CD4-positive, alpha-beta T cell (primary cell): ENCODE measurements at regions not wholly inside any gene's neighbourhood (a gene's known extent, or its start where the extent isn't known, plus 50 kb on each side); places are given as distances from the start of the nearest gene placed in this dataset.

ENCODE experiments used
- ATAC-seq: fragments of 200-7000 bp; cut with Tn5 transposase; one replicate; pipeline ENCODE4 v1.10.0; 2022; ENCODE audit warnings: mild to moderate bottlenecking; ENCODE audit not compliant: poor library complexity
- CTCF ChIA-PET: fragments of 350-600 bp; sonication (Branson Sonifier 250); formaldehyde crosslinking; loops from one replicate; lab custom pipeline; 2021; ENCODE audit warnings: antibody characterized with exemption, inconsistent platforms; lab: Charles Lee
- POLR2A ChIA-PET: fragments of 350-600 bp; sonication (Branson Sonifier 250); formaldehyde crosslinking; loops from one replicate; lab custom pipeline; 2021; ENCODE audit warnings: antibody characterized with exemption, inconsistent platforms; lab: Charles Lee
- DNase-seq, 14 experiments: peaks; one replicate each; pipeline ENCODE4 v3.0.0-alpha.2; 2013 to 2020; ENCODE audit warnings: mixed read lengths in 2 of 14
- H3K27ac ChIP-seq, 2 donors: one replicate each; pipeline versions ENCODE4 v1.5.1 to v1.7.0; 2013; ENCODE audit warnings: low read length in 2 of 2, low read depth in 1 of 2, mild to moderate bottlenecking in 1 of 2
- H3K27me3 ChIP-seq, 2 experiments: 1 replicate in 1 of 2; 2 replicates in 1 of 2; pipeline versions ENCODE4 v1.6.1 to v1.7.0; 2013; ENCODE audit warnings: low read length in 2 of 2, control low read depth in 1 of 2, mild to moderate bottlenecking in 1 of 2, moderate library complexity in 1 of 2; ENCODE audit not compliant: insufficient read depth in 2 of 2, control insufficient read depth in 1 of 2
- H3K36me3 ChIP-seq: one replicate; pipeline ENCODE4 v1.6.1; 2013; ENCODE audit warnings: low read length, control low read depth; ENCODE audit not compliant: insufficient read depth
- H3K4me1 ChIP-seq: one replicate; pipeline ENCODE4 v1.6.1; 2013; ENCODE audit warnings: low read length, control low read depth; ENCODE audit not compliant: insufficient read depth
- H3K4me3 ChIP-seq: one replicate; pipeline ENCODE4 v1.5.1; 2013; ENCODE audit warnings: mild to moderate bottlenecking, low read length, moderate library complexity
- H3K9me3 ChIP-seq, 2 experiments: 1 replicate in 1 of 2; 2 replicates in 1 of 2; pipeline versions ENCODE4 v1.6.1 to v1.7.0; 2013; ENCODE audit warnings: low read length in 2 of 2, mild to moderate bottlenecking in 2 of 2, control low read depth in 1 of 2, moderate library complexity in 1 of 2; ENCODE audit not compliant: control insufficient read depth in 1 of 2, insufficient read depth in 1 of 2
- H3K27ac Mint-ChIP-seq: one replicate; pipeline ENCODE4 v1.8.0; 2020; ENCODE audit warnings: mixed read lengths
- H3K27me3 Mint-ChIP-seq: one replicate; pipeline ENCODE4 v1.8.0; 2021; ENCODE audit warnings: mixed read lengths
- H3K36me3 Mint-ChIP-seq: one replicate; pipeline ENCODE4 v1.8.0; 2021; ENCODE audit warnings: low read depth, mixed read lengths
- H3K4me1 Mint-ChIP-seq: one replicate; pipeline ENCODE4 v1.8.0; 2021; ENCODE audit warnings: low read depth, mixed read lengths
- H3K4me3 Mint-ChIP-seq: one replicate; pipeline ENCODE4 v1.8.0; 2020; ENCODE audit warnings: mild to moderate bottlenecking, mixed read lengths
- H3K9me3 Mint-ChIP-seq: one replicate; pipeline ENCODE4 v1.8.0; 2020; ENCODE audit warnings: mixed read lengths
- intact Hi-C, 2 experiments: fragments of 100-400 bp; cut with DNase I in 1 of 2; cut with micrococcal nuclease in 1 of 2; formaldehyde crosslinking; loops; one replicate each; pipeline versions ENCODE4 v1.15.1 to v1.9.0; 2023 to 2025; cut with DNase I, micrococcal nuclease
- TF ChIP-seq, protein P1 (sequence below): fragments of 200-600 bp; IDR thresholded peaks from one replicate; pipeline ENCODE4 v1.8.0; 2022; ENCODE audit warnings: antibody characterized with exemption, mild to moderate bottlenecking

DNA sequence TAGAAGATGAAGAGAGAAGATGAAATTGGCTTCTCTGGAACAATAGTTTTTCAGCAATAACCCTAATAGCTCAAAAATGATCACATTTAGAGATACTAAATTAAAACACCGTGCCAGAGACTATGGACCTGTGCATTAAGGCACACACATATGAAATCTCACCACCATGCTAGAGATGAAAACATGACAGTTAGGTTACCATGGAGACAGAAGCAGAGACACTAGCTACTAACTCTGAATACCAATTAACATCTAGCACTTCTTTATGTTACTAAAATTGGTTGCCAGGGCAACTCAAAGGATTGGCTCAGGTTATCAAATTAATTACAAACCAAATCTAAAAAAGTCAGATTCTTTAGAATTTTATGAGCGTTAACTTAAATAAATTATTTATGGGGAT, 337.7 kb downstream of the PLK2 start:
- no peaks in the 10 kb centered on the region for H3K4me1 Mint-ChIP-seq
- DNase-seq, result no peak
- ChIA-PET POLR2A (no interaction called here), CTCF (interaction anchor here (1.1 kb wide), 1 partner anchor 14 kb away, joined by 3 read pairs; no protein-coding TSS in a partner anchor)
- H3K27ac Mint-ChIP-seq, result no peak overlapping the region
- H3K27me3 ChIP-seq, result no peaks in the 10 kb centered on the region
- no peak overlapping the region for H3K4me3 ChIP-seq
- no peaks in the 10 kb centered on the region for H3K9me3 ChIP-seq
- no peak for ATAC-seq
- H3K4me1 ChIP-seq, result no peaks in the 10 kb centered on the region
- H3K36me3 Mint-ChIP-seq, result no peaks in the 10 kb centered on the region
- H3K27me3 Mint-ChIP-seq, result peaks cover 6% of the 10 kb centered on the region
- H3K4me3 Mint-ChIP-seq, result no peak overlapping the region
- H3K9me3 Mint-ChIP-seq, result no peaks in the 10 kb centered on the region
- intact Hi-C loops, result no loop called here
- no peak overlapping the region for H3K27ac ChIP-seq
- TF ChIP-seq, protein P1, sequence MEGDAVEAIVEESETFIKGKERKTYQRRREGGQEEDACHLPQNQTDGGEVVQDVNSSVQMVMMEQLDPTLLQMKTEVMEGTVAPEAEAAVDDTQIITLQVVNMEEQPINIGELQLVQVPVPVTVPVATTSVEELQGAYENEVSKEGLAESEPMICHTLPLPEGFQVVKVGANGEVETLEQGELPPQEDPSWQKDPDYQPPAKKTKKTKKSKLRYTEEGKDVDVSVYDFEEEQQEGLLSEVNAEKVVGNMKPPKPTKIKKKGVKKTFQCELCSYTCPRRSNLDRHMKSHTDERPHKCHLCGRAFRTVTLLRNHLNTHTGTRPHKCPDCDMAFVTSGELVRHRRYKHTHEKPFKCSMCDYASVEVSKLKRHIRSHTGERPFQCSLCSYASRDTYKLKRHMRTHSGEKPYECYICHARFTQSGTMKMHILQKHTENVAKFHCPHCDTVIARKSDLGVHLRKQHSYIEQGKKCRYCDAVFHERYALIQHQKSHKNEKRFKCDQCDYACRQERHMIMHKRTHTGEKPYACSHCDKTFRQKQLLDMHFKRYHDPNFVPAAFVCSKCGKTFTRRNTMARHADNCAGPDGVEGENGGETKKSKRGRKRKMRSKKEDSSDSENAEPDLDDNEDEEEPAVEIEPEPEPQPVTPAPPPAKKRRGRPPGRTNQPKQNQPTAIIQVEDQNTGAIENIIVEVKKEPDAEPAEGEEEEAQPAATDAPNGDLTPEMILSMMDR, result no peak
- H3K36me3 ChIP-seq, result no peaks in the 10 kb centered on the region

DNA sequence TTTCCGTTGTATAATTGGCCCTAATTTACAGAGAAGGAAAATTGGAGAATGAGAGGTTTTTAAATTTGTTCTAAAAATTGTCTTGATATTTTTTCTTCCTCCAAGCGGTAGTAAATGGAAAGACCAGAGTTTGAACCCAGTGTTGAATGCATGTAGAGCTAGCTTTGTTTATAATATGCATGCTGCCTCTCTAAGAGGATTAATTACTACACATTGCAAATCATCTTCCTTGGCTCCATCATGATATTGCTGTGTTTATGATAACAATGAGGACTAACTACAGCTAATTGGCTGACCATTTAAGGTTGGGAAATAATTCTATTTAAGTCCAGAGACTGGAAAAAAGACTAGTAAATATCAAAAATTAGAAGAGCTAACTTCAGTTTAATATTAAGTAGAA, 338.5 kb downstream of the PLK2 start:
- ChIA-PET POLR2A (no interaction called here), CTCF (no interaction called here)
- TF ChIP-seq, protein P1, result no peak
- Histone ChIP-seq H3K9me3 (no peaks in the 10 kb centered on the region), H3K4me1 (no peaks in the 10 kb centered on the region), H3K36me3 (no peaks in the 10 kb centered on the region), H3K27ac (no peak overlapping the region), H3K4me3 (no peak overlapping the region), H3K27me3 (no peaks in the 10 kb centered on the region)
- Mint-ChIP-seq H3K9me3 (no peaks in the 10 kb centered on the region), H3K27ac (no peak overlapping the region), H3K4me3 (no peak overlapping the region), H3K36me3 (no peaks in the 10 kb centered on the region), H3K27me3 (peaks cover 6% of the 10 kb centered on the region), H3K4me1 (no peaks in the 10 kb centered on the region)
- no peak for DNase-seq
- no peak for ATAC-seq
- intact Hi-C loops, result no loop called here

DNA sequence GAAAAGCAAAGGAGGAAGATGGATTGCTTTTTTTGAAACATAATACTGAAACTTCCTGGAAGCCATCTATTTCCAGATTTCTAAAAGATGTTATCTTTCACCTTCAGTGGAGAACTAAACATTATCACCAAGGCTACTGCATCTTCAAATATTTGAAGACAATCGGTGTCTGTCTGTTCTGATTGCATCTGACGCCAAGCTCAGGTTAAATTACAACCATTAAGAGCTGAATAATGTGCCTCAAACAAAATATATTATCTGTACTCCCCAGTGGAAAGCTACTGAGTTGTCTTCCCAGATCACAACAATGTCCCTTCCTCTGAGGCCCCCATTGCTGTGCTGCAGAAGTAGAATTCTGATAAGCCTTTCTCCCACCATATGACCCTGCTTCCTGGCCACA, 342.3 kb downstream of the PLK2 start:
- Mint-ChIP-seq H3K9me3 (no peaks in the 10 kb centered on the region), H3K36me3 (no peaks in the 10 kb centered on the region), H3K4me1 (no peaks in the 10 kb centered on the region), H3K4me3 (no peak overlapping the region), H3K27me3 (peaks cover 11% of the 10 kb centered on the region), H3K27ac (no peak overlapping the region)
- intact Hi-C loops, result no loop called here
- DNase-seq (no peak), ATAC-seq (no peak)
- no peak overlapping the region for H3K4me3 ChIP-seq
- H3K27ac ChIP-seq, result no peak overlapping the region
- H3K27me3 ChIP-seq, result no peaks in the 10 kb centered on the region
- TF ChIP-seq, protein P1, result no peak
- no peaks in the 10 kb centered on the region for H3K36me3 ChIP-seq
- ChIA-PET CTCF (no interaction called here), POLR2A (no interaction called here)
- no peaks in the 10 kb centered on the region for H3K4me1 ChIP-seq
- H3K9me3 ChIP-seq, result no peaks in the 10 kb centered on the region
